NCI-H1105 treated with DMSO at 0.1 percent for 48 hours (cell line): ENCODE measurements at regions not wholly inside any gene's neighbourhood (a gene's known extent, or its start where the extent isn't known, plus 50 kb on each side); places are given as distances from the start of the nearest gene placed in this dataset.

ENCODE experiments used
- DNase-seq: peaks from one replicate; lab custom pipeline; 2025; lab: John Stamatoyannopoulos, UW

GRCh38 chr1:170864876-170865538 is 70.3 kb upstream of the MROH9 start:
- DNase-seq = no peak

- DNase-seq = no peak
These were observed 68.7 kb upstream of the MROH9 start for GRCh38 chr1:170866646-170867045.

DNA sequence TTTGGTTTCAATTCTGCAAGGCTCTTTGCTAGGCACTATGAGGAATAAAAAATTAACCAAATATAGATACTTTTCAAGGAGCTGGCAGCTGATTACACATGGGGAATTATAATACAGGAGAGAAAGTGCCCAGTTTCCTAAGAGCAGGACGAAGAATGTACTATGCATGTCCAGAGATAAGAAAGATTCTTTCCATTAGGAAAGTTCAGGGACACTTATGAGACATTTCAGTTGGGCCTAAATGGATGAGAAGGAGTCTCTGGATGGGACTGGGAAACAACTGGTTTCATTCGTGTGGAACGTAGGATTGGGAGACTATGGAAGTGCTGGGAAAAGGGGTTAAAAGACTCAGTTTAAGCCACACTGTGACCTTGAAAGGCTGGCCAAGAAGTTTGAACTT is 63.5 kb upstream of the MROH9 start:
- DNase-seq = no peak

GRCh38 chr1:170872663-170873062 is 62.7 kb upstream of the MROH9 start:
- no peak for DNase-seq

DNA sequence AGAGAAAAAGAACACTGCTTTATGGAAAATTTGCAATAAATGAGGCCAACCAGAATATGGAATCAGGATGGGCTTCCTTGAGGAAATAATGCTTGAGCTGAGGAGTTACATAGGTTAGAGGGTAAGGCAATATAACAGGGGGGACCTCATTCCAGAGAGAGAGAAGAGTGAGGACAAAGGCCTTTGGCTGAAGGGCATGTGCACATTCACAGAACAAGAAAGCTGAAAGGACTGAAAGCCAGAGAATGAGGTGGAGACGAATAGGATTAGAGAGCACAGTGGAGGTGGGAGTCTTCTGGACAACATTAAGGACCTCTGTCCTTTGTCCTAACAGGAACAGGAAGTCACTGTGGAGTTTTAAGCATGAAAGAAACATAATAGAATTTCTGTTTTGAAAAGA is 60.7 kb upstream of the MROH9 start:
- no peak for DNase-seq

- peak; percentile 61 for DNase-seq
These were observed 53.8 kb upstream of the MROH9 start for GRCh38 chr1:170881268-170882265.
